GM12865 (cell line): ENCODE measurements at regions not wholly inside any gene's neighbourhood (a gene's known extent, or its start where the extent isn't known, plus 50 kb on each side); places are given as distances from the start of the nearest gene placed in this dataset.

Experiments
- DNase-seq: peaks from one replicate; pipeline ENCODE4 v3.0.0; 2010; ENCODE audit warnings: low read depth
- H3K4me3 ChIP-seq: 2 replicates; pipeline ENCODE4 v1.5.1; 2011; ENCODE audit warnings: mild to moderate bottlenecking, low read depth, low read length, control low read depth
- CTCF ChIP-seq: IDR thresholded peaks from 2 replicates; pipeline ENCODE4 v1.5.1; 2011; ENCODE audit warnings: low read length, control low read depth, low read depth, inconsistent platforms; ENCODE audit not compliant: insufficient read depth; ENCODE audit errors: missing control alignments

GRCh38 chr5:60546207-60546606, 153.8 kb downstream of the DEPDC1B start:
- DNase-seq: no peak
- TF ChIP-seq CTCF: no peak
- H3K4me3 ChIP-seq: no peak overlapping the region

GRCh38 chr5:60545551-60545950, 154.4 kb downstream of the DEPDC1B start:
- no peak for TF ChIP-seq CTCF
- no peak for DNase-seq

GRCh38 chr5:60544142-60544541, 155.8 kb downstream of the DEPDC1B start:
- DNase-seq: no peak
- no peak for TF ChIP-seq CTCF
- H3K4me3 ChIP-seq: no peak overlapping the region

More at GRCh38 chr5:60545551-60545950, 154.4 kb downstream of the DEPDC1B start:
- no peak overlapping the region for H3K4me3 ChIP-seq

GRCh38 chr5:60541980-60542379, 158.0 kb downstream of the DEPDC1B start:
- TF ChIP-seq CTCF: no peak
- H3K4me3 ChIP-seq: no peak overlapping the region
- peak; percentile 53 for DNase-seq

GRCh38 chr5:60540856-60541805, 158.8 kb downstream of the DEPDC1B start:
- TF ChIP-seq CTCF: no peak
- H3K4me3 ChIP-seq: no peak overlapping the region
- peak; percentile 88 for DNase-seq

GRCh38 chr5:60538955-60539866, 160.8 kb downstream of the DEPDC1B start:
- no peak overlapping the region for H3K4me3 ChIP-seq
- no peak for DNase-seq
- TF ChIP-seq CTCF: no peak
